OCI-LY3 (cell line): ENCODE measurements at regions not wholly inside any gene's neighbourhood (a gene's known extent, or its start where the extent isn't known, plus 50 kb on each side); places are given as distances from the start of the nearest gene placed in this dataset.
"Not testable (repeated sequence)": the region's sequence is repeated elsewhere in the genome, so short reads cannot be mapped to it uniquely, and the experiment has no call there.

Experiments
- H2AFZ ChIP-seq: fragments of 200-600, 300-600 bp; shearing (Covaris generic); 2 replicates; pipeline ENCODE4 v1.6.0; 2014; ENCODE audit warnings: antibody characterized with exemption, low read depth, low read length
- H3K27ac ChIP-seq: fragments of 200-600, 300-600 bp; sonication (generic); 2 replicates; pipeline ENCODE4 v1.5.1; 2014; ENCODE audit warnings: mild to moderate bottlenecking, low read length, moderate library complexity, mixed read lengths
- H3K27me3 ChIP-seq: fragments of 200-600, 300-600 bp; sonication (generic); 2 replicates; pipeline ENCODE4 v1.6.1; 2014; ENCODE audit warnings: low read depth, low read length, mixed read lengths
- H3K36me3 ChIP-seq: fragments of 200-600, 300-600 bp; sonication (generic); replicated peaks from 2 replicates; pipeline ENCODE3; 2014; ENCODE audit warnings: low read depth, low read length, mixed read lengths
- H3K4me1 ChIP-seq: fragments of 300-600, 200-600 bp; sonication (generic); 2 replicates; pipeline ENCODE4 v1.6.1; 2014; ENCODE audit warnings: low read length, mixed read lengths
- H3K4me2 ChIP-seq: fragments of 200-600, 300-600 bp; sonication (generic); 2 replicates; pipeline ENCODE4 v1.6.1; 2014; ENCODE audit warnings: low read length, mixed read lengths
- H3K4me3 ChIP-seq: fragments of 300-600, 200-600 bp; sonication (generic); 2 replicates; pipeline ENCODE4 v1.5.1; 2014; ENCODE audit warnings: antibody characterized with exemption, mild to moderate bottlenecking, low read length, moderate library complexity
- H3K79me2 ChIP-seq: fragments of 300-600, 200-600 bp; shearing (Covaris generic); 2 replicates; pipeline ENCODE4 v1.6.1; 2014; ENCODE audit warnings: mild to moderate bottlenecking, low read length, mixed read lengths
- H3K9ac ChIP-seq: fragments of 300-600, 200-600 bp; shearing (Covaris generic); 2 replicates; pipeline ENCODE4 v1.6.0; 2014; ENCODE audit warnings: mild to moderate bottlenecking, low read length, moderate library complexity
- H3K9me3 ChIP-seq: fragments of 200-600, 300-600 bp; shearing (Covaris generic); 2 replicates; pipeline ENCODE4 v1.6.1; 2014; ENCODE audit warnings: low read length, mixed read lengths; ENCODE audit not compliant: insufficient read depth
- H4K20me1 ChIP-seq: fragments of 200-600, 300-600 bp; sonication (generic); 2 replicates; pipeline ENCODE4 v1.6.1; 2016; ENCODE audit warnings: low read length, mixed read lengths; ENCODE audit not compliant: insufficient read depth
- CTCF ChIP-seq: fragments of 200-600, 300-600 bp; sonication (generic); IDR thresholded peaks from 2 replicates; pipeline ENCODE4 v1.5.1; 2014; ENCODE audit warnings: antibody characterized with exemption, low read length, low read depth
- EZH2phosphoT487 ChIP-seq: fragments of 200-600 bp; shearing (Covaris generic); IDR thresholded peaks from 2 replicates; pipeline ENCODE4 v1.6.1; 2018; ENCODE audit warnings: antibody characterized with exemption, mixed run types, low read depth

- Histone ChIP-seq H2AFZ (no peak overlapping the region), H3K4me2 (no peak overlapping the region), H3K4me1 (peaks cover 24% of the 10 kb centered on the region), H3K9ac (no peak overlapping the region), H3K36me3 (no peaks in the 10 kb centered on the region), H3K9me3 (no peaks in the 10 kb centered on the region), H3K79me2 (no peaks in the 10 kb centered on the region), H3K27me3 (no peaks in the 10 kb centered on the region), H4K20me1 (no peaks in the 10 kb centered on the region), H3K27ac (no peak overlapping the region), H3K4me3 (no peak overlapping the region)
- TF ChIP-seq CTCF (no peak), EZH2phosphoT487 (no peak)
Measured at GRCh38 chr3:196139281-196139680, 57.4 kb upstream of the TFRC start.

GRCh38 chr3:196138482-196139254 is 56.8 kb upstream of the TFRC start:
- Histone ChIP-seq H3K9me3 (no peaks in the 10 kb centered on the region), H3K27ac (no peak overlapping the region), H2AFZ (no peak overlapping the region), H3K27me3 (no peaks in the 10 kb centered on the region), H4K20me1 (no peaks in the 10 kb centered on the region), H3K4me3 (no peak overlapping the region), H3K4me2 (no peak overlapping the region), H3K9ac (no peak overlapping the region), H3K79me2 (no peaks in the 10 kb centered on the region), H3K36me3 (no peaks in the 10 kb centered on the region), H3K4me1 (peaks cover 24% of the 10 kb centered on the region)
- TF ChIP-seq CTCF (no peak), EZH2phosphoT487 (no peak)

GRCh38 chr3:196136640-196136989 is 54.7 kb upstream of the TFRC start:
- H3K27me3 ChIP-seq, H3K36me3 ChIP-seq, H3K9ac ChIP-seq, H3K27ac ChIP-seq, H3K79me2 ChIP-seq, H4K20me1 ChIP-seq, H3K4me2 ChIP-seq, H3K4me1 ChIP-seq, H2AFZ ChIP-seq, H3K4me3 ChIP-seq, H3K9me3 ChIP-seq: not testable (repeated sequence)

- H2AFZ ChIP-seq = no peak overlapping the region
- H3K27ac ChIP-seq = no peak overlapping the region
- no peak for TF ChIP-seq EZH2phosphoT487
- TF ChIP-seq CTCF = no peak
Measured at GRCh38 chr3:196135693-196136639, 54.1 kb upstream of the TFRC start.

More at GRCh38 chr3:196135693-196136639, 54.1 kb upstream of the TFRC start:
- Histone ChIP-seq H3K27me3 (no peaks in the 10 kb centered on the region), H3K4me1 (peaks cover 2% of the 10 kb centered on the region; the same call in 1 of the 2 replicates), H3K4me2 (no peak overlapping the region), H3K4me3 (no peak overlapping the region), H3K79me2 (no peaks in the 10 kb centered on the region), H3K36me3 (no peaks in the 10 kb centered on the region), H4K20me1 (no peaks in the 10 kb centered on the region), H3K9ac (no peak overlapping the region), H3K9me3 (no peaks in the 10 kb centered on the region)
